Femur (tissue), 1 donor: ENCODE measurements at regions not wholly inside any gene's neighbourhood (a gene's known extent, or its start where the extent isn't known, plus 50 kb on each side); places are given as distances from the start of the nearest gene placed in this dataset.
A peak's percentile ranks its signal among the peaks of the same experiment; 100 is the strongest.

ENCODE experiments used
- DNase-seq: peaks from one replicate; pipeline ENCODE4 v3.0.0-alpha.2; 2017

DNA sequence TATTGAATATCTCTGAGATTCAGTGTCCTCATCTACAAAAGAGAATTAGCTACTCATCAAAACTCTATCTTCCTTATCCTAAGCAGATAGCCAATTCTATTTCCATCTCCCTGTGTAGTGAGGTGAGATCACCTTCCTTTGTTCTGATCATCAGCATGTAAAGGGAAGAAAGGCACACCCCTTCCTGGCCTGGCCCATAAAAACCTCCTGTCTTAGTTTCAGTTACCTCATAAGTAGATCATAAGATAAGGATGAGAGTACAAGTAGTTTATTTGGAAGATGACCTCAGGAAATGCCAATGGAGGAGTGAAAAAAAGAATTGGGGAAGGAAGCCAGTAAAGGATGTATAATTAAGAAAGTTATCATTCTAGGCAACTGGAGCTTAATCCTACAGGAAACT, 114.5 kb upstream of the GADL1 start:
- DNase-seq, result no peak

GRCh38 chr3:31009881-31010280, 115.4 kb upstream of the GADL1 start:
- no peak for DNase-seq

DNA sequence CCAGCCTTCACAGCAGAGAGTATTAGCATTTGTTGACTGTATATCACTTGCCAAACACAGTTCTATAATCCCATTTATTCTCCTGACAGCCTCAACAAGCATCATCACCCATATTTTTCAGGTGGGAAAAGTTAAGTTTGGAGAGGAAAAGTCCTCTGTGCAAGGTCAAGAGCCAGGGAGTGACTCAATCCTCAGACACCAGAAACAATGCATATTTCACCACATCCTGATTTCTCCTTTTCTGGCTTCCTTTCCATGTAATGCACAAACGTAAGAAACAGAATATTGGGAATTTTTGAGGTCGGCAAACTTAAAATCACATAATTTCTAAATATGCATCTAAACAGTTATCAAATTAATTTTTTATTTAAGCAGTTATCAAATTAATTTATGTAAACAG, 116.0 kb upstream of the GADL1 start:
- no peak for DNase-seq

GRCh38 chr3:31011380-31011779, 116.9 kb upstream of the GADL1 start:
- DNase-seq, result no peak

- DNase-seq, result no peak
These were observed 118.6 kb upstream of the GADL1 start for GRCh38 chr3:31013090-31013489.

- DNase-seq, result no peak
These were observed 119.4 kb upstream of the GADL1 start for GRCh38 chr3:31013843-31014242.

- no peak for DNase-seq
These were observed 120.0 kb upstream of the GADL1 start for GRCh38 chr3:31014317-31015040.

- DNase-seq, result no peak
These were observed 121.7 kb upstream of the GADL1 start for GRCh38 chr3:31016196-31016595.

- no peak for DNase-seq
These were observed 128.3 kb upstream of the GADL1 start for GRCh38 chr3:31022716-31023115.

DNA sequence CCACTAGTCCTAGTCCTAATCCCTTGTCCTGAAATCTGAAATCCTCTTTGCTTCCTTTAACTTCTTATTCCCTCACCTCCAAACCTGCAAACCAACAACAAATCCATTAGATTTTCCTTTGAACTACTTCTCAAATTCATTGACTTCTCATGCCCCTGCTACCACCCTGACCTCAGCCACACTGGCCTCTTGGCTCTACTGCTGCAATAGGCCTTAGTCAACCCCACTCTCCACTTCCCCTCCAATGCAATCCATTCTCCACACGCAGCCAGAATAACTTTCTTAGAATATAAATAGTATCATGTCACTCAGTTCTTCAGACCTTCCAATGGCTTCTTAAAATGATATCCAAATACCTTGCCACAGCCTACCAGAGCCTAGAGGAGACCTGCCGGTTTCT, 131.1 kb upstream of the GADL1 start:
- no peak for DNase-seq

GRCh38 chr3:31027191-31027761, 132.8 kb upstream of the GADL1 start:
- no peak for DNase-seq

DNA sequence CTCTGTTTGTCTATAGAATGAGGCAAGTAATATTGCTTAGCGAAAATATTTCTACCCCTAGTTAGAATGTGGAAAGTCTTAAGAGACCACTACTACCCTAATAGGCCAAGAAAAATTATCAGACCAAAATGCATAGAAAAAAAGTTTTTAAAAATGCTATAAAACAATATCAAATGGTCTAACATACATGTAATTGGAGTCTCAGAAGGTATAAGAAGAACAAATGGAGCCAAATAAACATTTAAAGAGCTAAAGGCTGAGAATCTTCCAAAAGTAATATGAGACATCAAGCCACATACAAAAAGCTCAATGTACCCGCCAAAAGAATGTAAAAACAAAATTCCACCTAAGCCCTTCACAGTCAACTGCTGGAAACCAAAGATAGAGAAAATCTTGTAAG, 133.5 kb upstream of the GADL1 start:
- no peak for DNase-seq

- DNase-seq, result no peak
These were observed 134.3 kb upstream of the GADL1 start for GRCh38 chr3:31028766-31029165.

- no peak for DNase-seq
These were observed 135.2 kb upstream of the GADL1 start for GRCh38 chr3:31029706-31030105.

- DNase-seq, result no peak
These were observed 141.2 kb upstream of the GADL1 start for GRCh38 chr3:31035681-31036080.

- DNase-seq, result no peak
These were observed 143.8 kb upstream of the GADL1 start for GRCh38 chr3:31038086-31038739.

- peak; percentile 34 for DNase-seq
These were observed 144.7 kb upstream of the GADL1 start for GRCh38 chr3:31039145-31039544.

DNA sequence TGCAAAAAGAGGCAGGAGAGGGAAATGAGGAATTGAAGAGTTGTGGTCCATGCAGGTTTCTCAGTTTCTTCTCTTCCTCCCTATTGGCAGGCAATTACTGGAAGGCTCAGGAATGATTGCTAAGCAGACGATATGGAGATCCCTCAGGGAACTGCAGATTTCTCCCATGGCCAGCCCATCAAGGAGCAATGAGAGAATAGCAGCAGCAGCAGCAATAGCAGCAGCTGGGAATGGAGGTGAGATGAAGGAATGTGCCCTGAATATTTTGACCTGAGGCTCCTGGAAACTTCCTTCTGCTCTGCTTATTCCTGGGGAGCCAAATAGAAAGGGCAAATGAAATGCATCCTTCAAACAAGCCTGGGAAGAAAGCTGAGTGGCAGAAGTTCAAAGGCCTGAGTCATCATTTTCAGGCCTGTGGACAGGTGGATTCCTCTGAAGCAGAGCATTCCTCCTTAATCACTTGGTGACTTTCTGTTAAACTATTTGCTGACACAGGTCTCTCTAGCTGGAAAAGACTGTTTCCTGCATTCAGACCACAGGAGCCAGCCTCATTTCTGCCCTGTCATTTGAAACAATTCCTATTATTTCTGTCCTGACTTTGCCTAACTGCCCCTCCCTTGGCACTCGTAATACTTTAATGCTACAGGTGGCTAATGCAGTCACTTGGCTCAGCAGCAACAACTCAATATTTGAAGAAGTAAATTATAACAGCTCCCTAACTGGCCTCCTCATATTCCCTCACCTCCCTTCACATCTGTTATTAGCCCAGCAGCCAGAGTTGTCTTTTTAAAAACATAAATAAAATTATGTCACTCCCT, 146.9 kb upstream of the GADL1 start:
- DNase-seq, result no peak

- DNase-seq, result no peak
These were observed 148.8 kb upstream of the GADL1 start for GRCh38 chr3:31043184-31043819.

DNA sequence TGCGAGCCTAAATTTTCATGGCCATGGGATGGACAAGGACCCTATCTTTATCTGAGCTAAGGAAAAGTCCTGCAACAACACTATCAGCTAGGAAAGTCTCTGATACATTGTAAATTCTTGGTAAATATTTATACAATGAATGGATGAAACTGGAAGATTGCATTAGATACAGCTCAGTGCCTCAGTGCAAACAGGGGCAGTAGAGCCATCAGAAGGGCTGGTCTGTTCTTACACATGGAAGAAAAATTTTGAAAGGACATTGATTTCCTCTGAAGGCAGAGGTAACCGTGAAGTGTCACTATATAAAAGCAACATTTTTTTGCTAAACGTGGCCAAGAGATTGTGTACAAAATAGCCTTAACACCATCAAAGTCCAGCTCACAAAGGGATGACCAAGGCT, 153.2 kb upstream of the GADL1 start:
- no peak for DNase-seq

- no peak for DNase-seq
These were observed 153.7 kb upstream of the GADL1 start for GRCh38 chr3:31048143-31048542.

- DNase-seq, result no peak
These were observed 155.8 kb upstream of the GADL1 start for GRCh38 chr3:31050296-31050695.

DNA sequence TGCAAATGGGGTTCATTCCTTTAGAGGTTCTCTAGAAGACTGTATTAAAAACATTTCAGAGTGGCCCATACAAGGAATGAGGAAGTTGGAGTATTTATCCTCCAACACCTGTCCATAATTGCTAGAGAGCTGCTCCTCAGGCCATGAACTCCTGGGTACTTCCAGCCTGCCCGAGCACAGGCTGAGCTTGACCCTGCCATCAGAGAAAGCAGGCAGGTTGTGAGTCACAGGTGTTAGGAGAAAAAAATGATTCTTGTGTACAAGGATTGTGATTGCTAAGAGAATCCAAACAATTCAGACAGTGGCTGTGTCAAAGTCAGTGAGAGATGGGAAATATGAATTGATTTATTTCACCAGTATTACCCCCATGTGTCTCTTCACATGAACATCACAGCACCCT, 156.8 kb upstream of the GADL1 start:
- DNase-seq, result no peak
